A549 (cell line): ENCODE measurements at regions not wholly inside any gene's neighbourhood (a gene's known extent, or its start where the extent isn't known, plus 50 kb on each side); places are given as distances from the start of the nearest gene placed in this dataset.

Experiments used
- CTCF ChIP-seq: fragments of >200 bp; sonication (Bioruptor Twin); formaldehyde crosslinking; IDR thresholded peaks from 3 replicates; pipeline ENCODE4 v1.5.1; 2016
- RCOR1 ChIP-seq: fragments of 150-350 bp; IDR thresholded peaks from 2 replicates; pipeline ENCODE4 v1.6.1; 2014; ENCODE audit warnings: antibody characterized with exemption, low read length, low read depth

- no peak for TF ChIP-seq RCOR1
- TF ChIP-seq CTCF: no peak
These were observed 91.4 kb downstream of the FAM217A start for GRCh38 chr6:3987576-3987975.
